H7 (cell line): ENCODE measurements at regions not wholly inside any gene's neighbourhood (a gene's known extent, or its start where the extent isn't known, plus 50 kb on each side); places are given as distances from the start of the nearest gene placed in this dataset.

ENCODE experiments used
- DNase-seq: peaks from one replicate; pipeline ENCODE4 v3.0.0; 2012
- H3K27me3 ChIP-seq: 2 replicates; pipeline ENCODE4 v1.6.0; 2011; ENCODE audit warnings: mild to moderate bottlenecking, low read length; ENCODE audit not compliant: control insufficient read depth, insufficient read depth
- H3K36me3 ChIP-seq: replicated peaks from 2 replicates; pipeline ENCODE4 v1.5.1; 2011; ENCODE audit warnings: low read length; ENCODE audit not compliant: control insufficient read depth, insufficient read depth
- H3K4me3 ChIP-seq: 2 replicates; pipeline ENCODE4 v1.5.1; 2011; ENCODE audit warnings: low read depth, mild to moderate bottlenecking, control low read depth, low read length, moderate library complexity; ENCODE audit not compliant: insufficient read depth

DNA sequence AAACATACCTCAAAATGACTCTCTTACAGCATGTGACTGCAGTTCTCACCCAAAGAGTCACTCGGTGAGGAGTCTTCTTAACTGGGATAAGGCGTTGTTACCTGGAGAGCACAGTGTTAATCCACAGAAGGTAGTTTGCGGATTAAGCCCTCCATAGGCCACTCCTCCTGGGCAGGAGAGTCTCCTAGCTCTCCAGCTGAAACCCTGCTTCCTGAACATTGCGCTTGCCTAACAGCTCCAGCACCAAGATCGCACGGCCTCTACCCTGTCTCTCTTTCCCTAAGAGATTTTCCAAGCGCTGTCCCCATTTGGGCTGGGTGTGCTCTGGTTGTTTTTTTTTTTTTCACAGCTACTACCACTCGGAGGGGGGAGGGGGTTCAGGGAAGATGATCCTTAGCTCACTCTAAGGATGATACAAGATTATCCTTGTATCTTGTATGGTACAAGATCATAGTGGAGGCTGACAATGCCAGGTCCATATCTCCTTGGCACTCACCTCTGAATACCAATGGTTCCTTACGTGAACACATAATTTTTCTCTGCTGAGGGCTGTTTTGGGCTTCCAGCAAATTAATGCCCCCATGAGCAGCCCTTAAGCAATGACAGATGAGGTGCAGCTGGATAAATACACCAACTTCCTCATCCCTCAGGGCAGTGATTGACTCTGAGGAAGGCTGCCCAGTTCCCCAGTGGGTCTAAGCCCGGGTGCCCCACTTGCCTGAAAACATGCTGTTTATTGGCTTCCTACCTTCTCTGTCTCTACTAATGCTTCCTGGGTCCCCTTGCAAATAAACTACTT is 185.2 kb upstream of the TSC22D2 start:
- peaks cover 6% of the 10 kb centered on the region; the same call in 1 of the 2 replicates for H3K27me3 ChIP-seq
- no peaks in the 10 kb centered on the region for H3K36me3 ChIP-seq
- no peak overlapping the region for H3K4me3 ChIP-seq
- DNase-seq = peak; percentile 18

GRCh38 chr3:150221904-150222523 is 186.1 kb upstream of the TSC22D2 start:
- Histone ChIP-seq H3K27me3 (peaks cover 6% of the 10 kb centered on the region; the same call in 1 of the 2 replicates), H3K36me3 (no peaks in the 10 kb centered on the region), H3K4me3 (peak overlapping the region; percentile 40; the same call in 1 of the 2 replicates)
- no peak for DNase-seq

GRCh38 chr3:150220799-150221198 is 187.3 kb upstream of the TSC22D2 start:
- peak; percentile 28 for DNase-seq
- H3K4me3 ChIP-seq = peak overlapping the region; percentile 40
- H3K36me3 ChIP-seq = no peaks in the 10 kb centered on the region
- peaks cover 6% of the 10 kb centered on the region; the same call in 1 of the 2 replicates for H3K27me3 ChIP-seq

DNA sequence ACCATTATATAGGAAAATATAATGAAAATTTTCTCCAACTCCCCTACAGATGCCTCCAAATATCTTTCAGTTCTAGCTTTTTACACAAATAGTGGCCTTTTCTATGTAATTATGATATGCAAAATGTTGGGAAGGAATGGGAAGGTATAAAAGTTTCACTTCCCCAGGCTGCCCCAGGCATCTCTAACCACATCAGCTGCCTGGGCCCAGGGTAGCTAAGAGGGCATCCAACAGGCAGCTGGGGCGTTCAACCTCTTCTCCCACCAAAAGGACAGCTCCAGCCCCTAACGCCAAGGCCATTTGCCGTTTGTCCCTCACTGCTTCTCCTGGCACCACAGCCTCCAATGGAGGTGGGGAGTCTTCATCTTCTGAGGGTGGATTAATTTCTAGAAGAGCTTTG is 188.1 kb upstream of the TSC22D2 start:
- peaks cover 6% of the 10 kb centered on the region; the same call in 1 of the 2 replicates for H3K27me3 ChIP-seq
- no peak overlapping the region for H3K4me3 ChIP-seq
- no peak for DNase-seq
- H3K36me3 ChIP-seq = no peaks in the 10 kb centered on the region

- Histone ChIP-seq H3K36me3 (no peaks in the 10 kb centered on the region), H3K27me3 (peaks cover 6% of the 10 kb centered on the region; the same call in 1 of the 2 replicates), H3K4me3 (no peak overlapping the region)
- DNase-seq = no peak
Measured at GRCh38 chr3:150218841-150219240, 189.3 kb upstream of the TSC22D2 start.

GRCh38 chr3:150218236-150218635 is 189.9 kb upstream of the TSC22D2 start:
- Histone ChIP-seq H3K36me3 (no peaks in the 10 kb centered on the region), H3K27me3 (peaks cover 6% of the 10 kb centered on the region; the same call in 1 of the 2 replicates), H3K4me3 (no peak overlapping the region)
- DNase-seq = no peak

DNA sequence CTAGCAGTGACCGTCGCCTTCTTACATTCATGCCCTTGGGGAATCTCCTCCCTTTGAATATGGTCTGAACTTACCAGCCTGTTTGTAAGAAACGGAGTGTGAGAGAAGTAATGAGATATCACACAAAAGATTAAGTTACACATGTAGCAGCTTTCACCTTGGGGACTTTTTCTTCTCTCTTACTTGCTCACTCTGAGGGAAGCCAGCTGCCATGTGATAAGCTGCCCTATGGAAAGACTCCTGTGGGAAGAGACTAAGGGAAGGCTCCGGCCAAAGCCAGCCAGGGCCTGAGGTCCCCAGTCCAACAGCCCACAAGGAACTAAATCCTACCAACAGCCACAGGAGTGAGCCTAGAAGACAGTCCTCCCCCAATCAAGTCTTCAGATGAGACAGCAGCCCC is 190.4 kb upstream of the TSC22D2 start:
- Histone ChIP-seq H3K27me3 (peaks cover 6% of the 10 kb centered on the region; the same call in 1 of the 2 replicates), H3K4me3 (no peak overlapping the region), H3K36me3 (no peaks in the 10 kb centered on the region)
- DNase-seq = no peak

- peaks cover 5% of the 10 kb centered on the region; the same call in 1 of the 2 replicates for H3K27me3 ChIP-seq
- H3K36me3 ChIP-seq = no peaks in the 10 kb centered on the region
- no peak overlapping the region for H3K4me3 ChIP-seq
- DNase-seq = no peak
Measured at GRCh38 chr3:150216866-150217600, 191.1 kb upstream of the TSC22D2 start.

DNA sequence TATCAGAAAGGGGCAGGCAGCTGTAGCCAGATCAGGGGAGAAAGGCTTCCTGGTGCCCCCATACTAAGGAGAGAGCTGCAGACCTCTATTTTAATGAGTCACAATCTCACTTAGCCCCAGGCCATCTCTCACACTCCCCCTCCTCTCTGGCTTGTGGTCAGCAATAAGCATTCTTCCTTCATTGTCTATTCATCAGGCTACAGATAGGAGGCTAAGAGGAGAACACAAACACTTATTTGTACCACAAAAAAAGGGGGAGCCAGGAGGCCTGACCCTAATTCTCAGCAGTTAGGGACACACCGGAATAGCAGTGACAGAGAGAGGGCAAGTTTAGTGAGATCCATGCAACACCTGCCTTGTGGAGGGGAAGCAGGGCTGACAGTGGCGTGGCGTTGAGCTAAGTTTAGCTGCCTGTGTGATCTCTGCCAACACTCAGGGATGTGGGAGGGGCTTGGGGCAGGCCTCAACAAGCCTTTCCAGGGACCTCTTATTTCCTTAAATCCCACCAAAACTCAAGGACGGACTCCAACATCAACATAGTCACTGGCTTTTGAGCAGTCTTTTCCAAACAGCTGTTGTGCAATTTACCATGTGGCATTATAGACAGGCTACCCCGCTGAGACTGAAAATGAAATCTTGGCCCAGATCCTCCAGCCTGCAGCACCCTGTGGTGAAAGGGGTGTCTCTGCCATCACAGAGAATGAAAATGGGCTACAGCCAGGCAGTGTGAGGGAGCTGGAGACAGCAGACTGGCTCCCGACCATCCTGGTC is 191.9 kb upstream of the TSC22D2 start:
- DNase-seq = no peak
- no peaks in the 10 kb centered on the region for H3K27me3 ChIP-seq
- no peak overlapping the region for H3K4me3 ChIP-seq
- no peaks in the 10 kb centered on the region for H3K36me3 ChIP-seq

DNA sequence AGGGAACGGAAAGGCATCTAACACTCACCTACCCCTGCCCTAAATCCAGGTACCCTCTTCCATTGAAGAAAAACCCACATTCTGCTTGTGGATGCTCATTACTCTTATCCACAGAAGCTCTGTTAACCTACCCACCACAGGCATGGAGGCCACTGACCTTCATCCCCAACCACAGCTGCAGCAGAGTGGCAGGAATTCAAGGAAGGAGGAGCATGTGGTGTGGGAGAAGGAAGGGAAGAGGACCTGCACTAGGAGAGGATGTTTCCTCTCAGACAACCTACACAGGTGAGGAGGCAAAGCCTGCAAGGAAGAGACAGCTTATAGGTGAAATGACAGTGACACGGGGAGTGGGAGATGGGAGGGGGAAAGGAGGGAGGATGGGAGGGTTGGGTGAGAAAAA is 192.5 kb upstream of the TSC22D2 start:
- DNase-seq = no peak
- H3K4me3 ChIP-seq = no peak overlapping the region
- H3K36me3 ChIP-seq = no peaks in the 10 kb centered on the region
- H3K27me3 ChIP-seq = no peaks in the 10 kb centered on the region

DNA sequence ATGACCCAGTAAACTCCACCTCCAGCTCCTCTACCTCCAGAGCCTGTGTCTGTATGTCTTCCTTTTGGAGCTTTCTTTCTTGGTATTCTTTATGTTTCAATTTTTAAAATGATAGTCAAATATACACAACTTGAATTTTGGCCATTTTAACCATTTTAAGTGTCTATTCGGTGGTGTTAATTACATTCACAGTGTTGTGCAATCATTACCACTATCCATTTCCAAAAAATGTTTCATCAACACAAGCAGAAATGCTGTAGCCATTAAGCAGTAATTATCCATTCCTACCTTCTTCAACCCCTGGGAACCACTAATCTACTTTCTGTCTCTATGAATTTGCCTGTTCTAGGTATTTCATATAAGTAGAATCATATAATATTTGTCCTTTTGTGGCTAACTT is 194.5 kb upstream of the TSC22D2 start:
- no peak for DNase-seq
- H3K36me3 ChIP-seq = no peaks in the 10 kb centered on the region

GRCh38 chr3:150210461-150211110 is 197.5 kb upstream of the TSC22D2 start:
- no peaks in the 10 kb centered on the region for H3K36me3 ChIP-seq
- H3K4me3 ChIP-seq = no peak overlapping the region
- no peaks in the 10 kb centered on the region for H3K27me3 ChIP-seq
- peak; percentile 27 for DNase-seq

More for the DNA sequence above, 194.5 kb upstream of the TSC22D2 start:
- H3K4me3 ChIP-seq = no peak overlapping the region
- H3K27me3 ChIP-seq = no peaks in the 10 kb centered on the region

GRCh38 chr3:150203273-150203672 is 204.8 kb upstream of the TSC22D2 start:
- Histone ChIP-seq H3K27me3 (no peaks in the 10 kb centered on the region), H3K4me3 (no peak overlapping the region), H3K36me3 (no peaks in the 10 kb centered on the region)
- DNase-seq = no peak

DNA sequence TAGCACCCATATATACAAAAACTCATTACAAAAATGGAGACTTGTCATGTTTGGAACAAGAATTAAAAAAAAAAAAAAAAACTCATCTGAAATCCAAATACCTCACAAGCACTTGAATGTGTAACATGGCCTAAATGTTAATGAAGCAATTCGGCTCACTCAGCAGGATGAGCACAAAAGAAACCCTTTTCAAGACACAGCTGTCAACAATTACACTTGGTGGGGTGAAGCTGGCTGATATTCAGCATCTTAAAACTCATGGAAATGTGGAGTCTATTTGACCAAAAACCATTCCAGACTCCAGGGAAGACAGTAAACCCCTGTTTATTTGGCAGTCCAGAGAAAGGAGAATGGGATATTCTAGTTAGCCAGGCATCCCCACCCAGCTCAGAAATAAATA is 205.4 kb upstream of the TSC22D2 start:
- Histone ChIP-seq H3K36me3 (no peaks in the 10 kb centered on the region), H3K4me3 (no peak overlapping the region), H3K27me3 (no peaks in the 10 kb centered on the region)
- DNase-seq = no peak
